A172 (cell line): ENCODE measurements at regions not wholly inside any gene's neighbourhood (a gene's known extent, or its start where the extent isn't known, plus 50 kb on each side); places are given as distances from the start of the nearest gene placed in this dataset.
A peak's percentile ranks its signal among the peaks of the same experiment; 100 is the strongest.
"Not testable (repeated sequence)": the region's sequence is repeated elsewhere in the genome, so short reads cannot be mapped to it uniquely, and the experiment has no call there.

Source experiments
- DNase-seq: peaks from one replicate; pipeline ENCODE4 v3.0.0-alpha.2; 2015; ENCODE audit warnings: low spot score

DNA sequence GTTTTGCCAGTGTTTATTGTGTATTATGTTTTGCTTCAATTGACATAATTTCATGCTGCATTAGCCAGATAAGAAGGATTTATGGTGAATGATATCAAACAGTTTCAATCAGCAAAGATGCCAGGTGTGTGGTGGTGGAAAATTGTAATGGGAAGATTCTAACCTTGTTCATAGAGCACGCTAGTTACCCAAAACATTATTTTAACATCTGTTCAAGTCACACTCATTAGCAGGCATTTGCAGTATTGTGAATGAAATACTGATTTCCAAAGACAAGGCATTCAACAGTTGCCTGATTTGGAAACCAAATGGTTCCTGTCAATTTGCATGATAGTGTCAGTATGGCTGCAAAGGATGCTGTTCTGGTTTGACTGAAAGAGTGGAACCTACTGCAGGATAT, 129.7 kb downstream of the EPC1 start:
- no peak for DNase-seq

GRCh38 chr10:32213838-32214237, 133.1 kb downstream of the EPC1 start:
- DNase-seq, result not testable (repeated sequence)

- no peak for DNase-seq
Measured at GRCh38 chr10:32211046-32211363, 136.0 kb downstream of the EPC1 start.

GRCh38 chr10:32210306-32211045, 136.5 kb downstream of the EPC1 start:
- DNase-seq, result peak; percentile 74

- not testable (repeated sequence) for DNase-seq
Measured at GRCh38 chr10:32208005-32208404, 139.0 kb downstream of the EPC1 start.

DNA sequence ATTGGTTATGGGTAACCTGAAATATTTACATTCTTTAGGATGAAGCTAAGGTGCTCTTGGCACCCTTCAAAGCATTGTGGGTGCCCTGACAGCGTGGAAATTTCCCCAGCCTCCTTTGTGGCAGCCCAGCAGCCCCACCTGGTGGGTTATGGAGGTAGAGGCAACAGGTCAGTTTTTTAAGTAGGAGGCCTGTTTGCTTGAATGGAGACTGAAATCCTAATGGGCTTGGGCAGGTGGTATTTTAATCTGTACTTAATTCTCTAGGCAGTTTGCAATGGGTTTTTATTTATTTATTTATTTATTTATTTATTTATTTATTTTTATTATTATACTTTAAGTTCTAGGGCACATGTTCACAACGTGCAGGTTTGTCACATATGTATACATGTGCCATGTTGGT, 139.4 kb downstream of the EPC1 start:
- peak; percentile 46 for DNase-seq

DNA sequence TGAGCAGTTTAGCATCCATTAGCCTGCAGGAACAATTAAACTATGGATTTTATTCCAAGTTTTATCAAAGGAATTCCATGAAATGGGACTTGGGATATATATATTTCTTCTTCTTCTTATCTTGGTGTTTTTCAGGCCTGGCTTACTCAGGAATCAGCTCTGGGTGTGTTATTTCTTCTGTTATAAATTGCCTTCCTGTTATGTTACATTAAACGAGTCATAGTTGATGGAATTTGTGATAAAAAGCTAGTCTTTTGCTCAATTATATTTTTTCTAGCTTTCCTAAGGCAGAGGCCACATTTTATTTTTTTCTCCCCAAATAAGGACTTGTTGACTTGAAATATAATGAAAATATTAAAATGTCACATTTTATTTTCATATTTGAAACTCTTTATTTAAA, 141.3 kb downstream of the EPC1 start:
- DNase-seq, result peak; percentile 34

GRCh38 chr10:32204606-32205005, 142.4 kb downstream of the EPC1 start:
- no peak for DNase-seq

GRCh38 chr10:32199714-32200394, 143.6 kb upstream of the KIF5B start:
- DNase-seq, result no peak

DNA sequence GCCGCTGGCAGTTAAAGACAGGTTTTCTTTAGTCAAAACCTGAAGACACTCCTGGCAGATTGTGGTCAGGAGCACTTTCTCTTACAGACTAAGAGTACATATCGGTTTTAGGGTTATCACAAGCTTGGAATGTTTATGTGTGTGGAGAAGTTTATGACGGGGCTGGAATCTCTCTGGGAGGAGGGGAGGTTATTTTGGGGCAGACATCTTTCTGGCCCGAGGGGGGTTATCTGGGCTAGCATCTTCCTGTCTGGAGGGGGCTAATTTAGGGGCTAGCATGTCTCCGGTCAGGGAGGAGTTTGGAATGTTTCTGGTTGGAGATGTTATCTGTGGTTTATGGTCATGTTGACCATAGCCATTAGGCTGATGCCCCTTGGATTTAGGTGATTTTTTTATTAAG, 141.2 kb upstream of the KIF5B start:
- DNase-seq, result peak; percentile 68

- DNase-seq, result peak; percentile 45
Measured at GRCh38 chr10:32190890-32191491, 134.8 kb upstream of the KIF5B start.

GRCh38 chr10:32189400-32190084, 133.3 kb upstream of the KIF5B start:
- DNase-seq, result peak; percentile 42

DNA sequence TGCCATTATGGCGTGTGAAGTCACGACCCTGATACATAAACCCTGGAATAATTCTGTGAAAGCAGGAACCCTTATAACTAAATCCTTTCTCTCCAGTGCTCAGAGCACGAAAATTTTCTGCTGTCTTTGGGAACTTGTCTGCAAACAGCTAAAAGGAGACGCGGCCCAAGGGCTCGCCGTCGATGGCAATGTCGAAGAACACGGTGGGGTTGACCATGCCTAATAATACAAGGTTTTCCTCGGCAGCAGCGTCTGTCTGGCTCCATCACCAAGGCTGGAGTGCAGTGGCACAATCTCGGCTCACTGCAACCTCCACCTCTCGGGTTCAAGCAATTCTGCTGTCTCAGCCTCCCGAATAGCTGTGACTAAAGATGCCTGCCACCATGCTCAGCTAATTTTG, 132.4 kb upstream of the KIF5B start:
- DNase-seq, result not testable (repeated sequence)

DNA sequence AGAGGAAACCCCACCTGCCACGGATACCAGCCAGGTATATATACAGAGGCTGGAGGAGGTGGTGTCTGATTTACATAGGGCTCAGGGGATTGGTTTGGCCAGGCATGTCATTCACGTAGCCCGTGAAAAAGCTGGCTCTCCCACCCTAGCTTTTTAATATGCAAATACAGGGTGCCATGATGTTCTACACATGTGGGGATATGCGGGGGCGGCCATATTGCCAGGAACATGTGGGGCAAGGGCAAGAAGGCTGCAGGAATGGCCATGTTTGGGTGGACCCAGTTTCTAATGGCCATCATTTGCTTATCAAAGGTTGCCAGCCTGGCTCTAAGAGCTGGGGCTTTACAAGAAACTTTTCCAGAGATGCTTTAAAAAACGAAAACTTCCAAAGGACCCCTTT, 131.5 kb upstream of the KIF5B start:
- no peak for DNase-seq

- DNase-seq, result not testable (repeated sequence)
Measured at GRCh38 chr10:32183652-32184051, 127.4 kb upstream of the KIF5B start.

GRCh38 chr10:32182476-32182875, 126.3 kb upstream of the KIF5B start:
- no peak for DNase-seq

- no peak for DNase-seq
Measured at GRCh38 chr10:32180390-32181280, 124.4 kb upstream of the KIF5B start.

GRCh38 chr10:32179836-32180235, 123.6 kb upstream of the KIF5B start:
- no peak for DNase-seq

DNA sequence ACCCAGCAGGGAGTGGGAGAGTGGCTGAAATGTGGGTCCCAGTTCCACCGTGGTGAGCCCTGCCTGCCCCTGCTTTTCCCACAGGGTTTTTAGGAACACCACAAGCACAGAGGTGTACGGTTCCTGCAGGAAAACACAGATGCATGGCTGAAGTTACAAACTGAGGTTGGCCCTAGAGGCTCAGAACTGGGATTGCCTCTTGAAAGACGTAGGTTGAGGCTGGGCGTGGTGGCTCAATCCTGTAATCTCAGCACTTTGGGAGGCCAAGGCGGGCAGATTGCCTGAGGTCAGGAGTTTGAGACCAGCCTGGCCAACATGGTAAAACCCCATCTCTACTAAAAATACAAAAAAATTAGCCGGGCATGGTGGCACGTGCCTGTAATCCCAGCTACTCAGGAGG, 121.4 kb upstream of the KIF5B start:
- not testable (repeated sequence) for DNase-seq

- no peak for DNase-seq
Measured at GRCh38 chr10:32175629-32176028, 119.4 kb upstream of the KIF5B start.

- no peak for DNase-seq
Measured at GRCh38 chr10:32174349-32174893, 118.2 kb upstream of the KIF5B start.
